ENCODE measurements at regions not wholly inside any gene's neighbourhood (a gene's known extent, or its start where the extent isn't known, plus 50 kb on each side); places are given as distances from the start of the nearest gene placed in this dataset.

GRCh38 chr3:23107221-23107620 is 95.9 kb upstream of the UBE2E2 start:
- H3K18ac ChIP-seq (ENCODE audit: extremely low read depth, low read length): no peak overlapping the region
- H2BK20ac ChIP-seq (ENCODE audit: low read length): no peak overlapping the region
- H2BK12ac ChIP-seq (ENCODE audit: low read depth, low read length): no peak overlapping the region
- no peaks in the 10 kb centered on the region for H3K4me1 ChIP-seq (replicated peaks in 1 of 4; ENCODE audit: control insufficient read depth in 3 of 4, insufficient read depth in 4 of 4, low read length in 3 of 4)
- H2AK5ac ChIP-seq (ENCODE audit: low read depth, low read length): no peak overlapping the region
- ChIA-PET POLR2A (ENCODE audit: partially characterized antibody) (no interaction called here), CTCF (ENCODE audit: partially characterized antibody) (interaction anchor here (0.7 kb wide), 1 partner anchor 74 kb away, joined by 3 read pairs; no protein-coding TSS in a partner anchor)
- FAIRE-seq (no peak), DNase-seq (ENCODE audit: low read depth in 1 of 2, low spot score in 2 of 2) (no peak)
- no peak overlapping the region for H2BK15ac ChIP-seq (ENCODE audit: low read length)
- TF ChIP-seq POU5F1 (IDR thresholded peaks at IDR 0.05; ENCODE audit: low read depth, low read length) (no peak), GABPA (IDR thresholded peaks at IDR 0.05; ENCODE audit: borderline replicate concordance, insufficient read depth, low read length) (no peak)
- TF ChIP-seq, protein P1, sequence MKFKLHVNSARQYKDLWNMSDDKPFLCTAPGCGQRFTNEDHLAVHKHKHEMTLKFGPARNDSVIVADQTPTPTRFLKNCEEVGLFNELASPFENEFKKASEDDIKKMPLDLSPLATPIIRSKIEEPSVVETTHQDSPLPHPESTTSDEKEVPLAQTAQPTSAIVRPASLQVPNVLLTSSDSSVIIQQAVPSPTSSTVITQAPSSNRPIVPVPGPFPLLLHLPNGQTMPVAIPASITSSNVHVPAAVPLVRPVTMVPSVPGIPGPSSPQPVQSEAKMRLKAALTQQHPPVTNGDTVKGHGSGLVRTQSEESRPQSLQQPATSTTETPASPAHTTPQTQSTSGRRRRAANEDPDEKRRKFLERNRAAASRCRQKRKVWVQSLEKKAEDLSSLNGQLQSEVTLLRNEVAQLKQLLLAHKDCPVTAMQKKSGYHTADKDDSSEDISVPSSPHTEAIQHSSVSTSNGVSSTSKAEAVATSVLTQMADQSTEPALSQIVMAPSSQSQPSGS (IDR thresholded peaks at IDR 0.05; ENCODE audit: low read length): no peak
- no peak overlapping the region for H3K14ac ChIP-seq (ENCODE audit: insufficient read length)
- H2AFZ ChIP-seq (ENCODE audit: low read length): no peak overlapping the region
- H3K4me3 ChIP-seq (ENCODE audit: extremely low read depth in 1 of 4, insufficient read depth in 2 of 4, low read depth in 3 of 4, low read length in 4 of 4): no peak overlapping the region
- H3K56ac ChIP-seq (replicated peaks; ENCODE audit: insufficient read length, low read depth, low read length): no peak overlapping the region
- no peak overlapping the region for H3K4me2 ChIP-seq (ENCODE audit: insufficient read depth in 1 of 2, low read depth in 2 of 2, low read length in 2 of 2)
- H3K23ac ChIP-seq (ENCODE audit: insufficient read length): no peak overlapping the region
- H3K9me3 ChIP-seq (ENCODE audit: insufficient read depth in 2 of 2, low read depth in 1 of 2, low read length in 1 of 2): no peaks in the 10 kb centered on the region
- H2BK120ac ChIP-seq (replicated peaks; ENCODE audit: low read depth, low read length): no peak overlapping the region
- no peak overlapping the region for H4K8ac ChIP-seq (ENCODE audit: extremely low read depth, insufficient read depth, low read length)
- no peaks in the 10 kb centered on the region for H3K36me3 ChIP-seq (ENCODE audit: control insufficient read depth in 2 of 4, insufficient read depth in 4 of 4, low read length in 3 of 4)
- H3K79me2 ChIP-seq (ENCODE audit: control insufficient read depth in 1 of 2, insufficient read depth in 2 of 2, low read length in 2 of 2): no peaks in the 10 kb centered on the region
- H3K79me1 ChIP-seq (ENCODE audit: low read depth, low read length): no peaks in the 10 kb centered on the region
- no peak overlapping the region for H3K27ac ChIP-seq (ENCODE audit: low read depth, low read length)
- no peak overlapping the region for H2BK5ac ChIP-seq (ENCODE audit: low read depth, low read length)
- no peak overlapping the region for H4K5ac ChIP-seq (ENCODE audit: insufficient read length, low read depth, low read length)
- H4K20me1 ChIP-seq (replicated peaks in 1 of 2; ENCODE audit: control insufficient read depth in 1 of 2, insufficient read depth in 2 of 2, low read length in 2 of 2): no peaks in the 10 kb centered on the region
- no peaks in the 10 kb centered on the region for H3K27me3 ChIP-seq (replicated peaks in 1 of 4; ENCODE audit: control insufficient read depth in 3 of 4, extremely low read depth in 1 of 4, insufficient read depth in 3 of 4, low read length in 3 of 4)
- H3K23me2 ChIP-seq (ENCODE audit: low read depth, low read length): no peaks in the 10 kb centered on the region
- H4K91ac ChIP-seq (replicated peaks; ENCODE audit: insufficient read length, low read length): no peak overlapping the region
- no peak overlapping the region for H3K4ac ChIP-seq (replicated peaks; ENCODE audit: insufficient read length, low read depth, low read length)
- H3K9ac ChIP-seq (replicated peaks in 1 of 4; ENCODE audit: extremely low read depth in 1 of 4, low read depth in 3 of 4, low read length in 3 of 4): no peak overlapping the region

Data from H1 (cell line).